ENCODE measurements at regions not wholly inside any gene's neighbourhood (a gene's known extent, or its start where the extent isn't known, plus 50 kb on each side); places are given as distances from the start of the nearest gene placed in this dataset.
"Not testable (repeated sequence)": the region's sequence is repeated elsewhere in the genome, so short reads cannot be mapped to it uniquely, and the experiment has no call there.

DNA sequence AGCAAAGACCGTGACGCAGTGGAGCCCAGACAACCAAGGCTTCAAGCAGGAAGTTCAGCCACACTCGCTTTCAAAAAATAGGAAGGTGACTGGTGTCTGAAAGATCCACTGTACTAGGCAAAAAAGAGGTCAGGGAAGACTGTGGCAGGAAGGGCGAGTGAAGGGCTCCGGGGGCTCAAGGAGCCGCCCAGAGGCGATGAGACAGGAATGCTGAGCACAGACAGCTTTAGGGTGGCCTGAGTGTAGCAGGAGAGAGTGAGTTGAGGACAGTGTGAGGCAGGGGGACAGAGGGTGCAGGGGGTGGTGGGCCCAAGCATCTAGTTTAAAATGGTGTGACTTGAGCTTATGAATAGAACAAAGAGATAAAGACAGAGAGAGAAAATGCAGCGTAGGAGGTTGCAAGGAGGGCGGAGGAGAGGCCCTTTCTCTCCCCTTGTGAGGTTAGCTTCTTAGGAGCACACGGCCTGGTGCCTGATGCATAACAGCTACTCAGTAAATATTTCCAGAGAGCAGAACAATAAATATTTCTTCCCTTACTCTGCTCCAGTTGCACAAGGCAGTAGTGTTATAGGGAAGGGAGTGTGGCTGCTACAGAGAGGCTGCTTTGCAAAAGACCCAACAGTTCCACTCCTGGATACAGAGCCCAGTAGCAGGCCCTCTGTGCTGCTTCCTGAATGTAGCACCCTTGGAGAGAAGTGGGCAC, 789.7 kb upstream of the RAB6C start:
- H3K27ac Mint-ChIP-seq: no peak overlapping the region
- peaks cover 3% of the 10 kb centered on the region for H3K27me3 Mint-ChIP-seq
- H3K4me1 Mint-ChIP-seq: no peaks in the 10 kb centered on the region
- H3K36me3 Mint-ChIP-seq (ENCODE audit: low read depth): no peaks in the 10 kb centered on the region
- no peak overlapping the region for H3K4me3 Mint-ChIP-seq
- H3K9me3 Mint-ChIP-seq: no peaks in the 10 kb centered on the region
- no peak for DNase-seq
- CTCF ChIA-PET: interaction anchor here (1.1 kb wide), 1 partner anchor 20 kb away, joined by 3 read pairs; no protein-coding TSS in a partner anchor
- POLR2A ChIA-PET: no interaction called here

DNA sequence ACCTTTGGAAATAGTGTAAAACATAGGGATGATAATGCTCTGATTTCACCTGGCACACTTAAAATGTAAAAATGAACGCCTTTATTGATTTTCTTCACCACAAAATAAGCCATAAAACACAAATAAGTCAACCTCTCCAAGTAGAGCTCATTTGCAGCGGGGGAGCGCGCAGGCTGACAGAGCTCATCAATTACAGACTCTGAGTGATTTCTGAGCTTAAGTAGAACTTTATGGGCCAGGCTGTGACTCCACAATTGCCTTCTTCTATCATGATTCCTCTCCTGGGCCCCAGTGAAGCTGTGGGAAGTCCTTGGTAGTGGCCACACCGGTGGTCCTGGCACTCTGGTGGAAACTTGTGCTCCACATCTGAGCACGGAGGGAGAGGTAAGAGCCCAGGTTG, 789.0 kb upstream of the RAB6C start:
- H3K36me3 Mint-ChIP-seq (ENCODE audit: low read depth): no peaks in the 10 kb centered on the region
- ChIA-PET POLR2A (no interaction called here), CTCF (no interaction called here)
- H3K4me1 Mint-ChIP-seq: no peaks in the 10 kb centered on the region
- no peak overlapping the region for H3K4me3 Mint-ChIP-seq
- no peak overlapping the region for H3K27ac Mint-ChIP-seq
- no peaks in the 10 kb centered on the region for H3K9me3 Mint-ChIP-seq
- no peak for DNase-seq
- peaks cover 3% of the 10 kb centered on the region for H3K27me3 Mint-ChIP-seq

DNA sequence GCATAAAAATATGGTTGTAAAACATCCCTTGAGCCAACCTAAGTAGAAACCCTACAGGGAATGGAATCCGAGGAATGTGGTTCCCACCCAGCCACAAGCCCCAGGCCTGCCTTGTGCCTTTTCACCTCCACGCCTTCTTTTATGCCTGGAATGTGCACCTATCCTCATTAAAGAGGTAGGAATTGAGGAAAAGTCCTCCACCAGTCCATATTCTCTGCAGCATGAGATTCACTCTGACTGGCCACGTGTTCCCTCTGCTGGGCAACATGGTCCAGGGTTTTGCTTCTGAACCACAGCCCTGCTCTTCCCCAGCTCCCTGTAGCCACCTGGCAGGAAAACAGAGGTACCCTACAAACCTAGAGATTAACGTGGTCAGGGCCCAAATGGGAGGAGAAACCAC, 787.9 kb upstream of the RAB6C start:
- peaks cover 2% of the 10 kb centered on the region for H3K27me3 Mint-ChIP-seq
- no peaks in the 10 kb centered on the region for H3K4me1 Mint-ChIP-seq
- ChIA-PET CTCF (no interaction called here), POLR2A (no interaction called here)
- no peaks in the 10 kb centered on the region for H3K9me3 Mint-ChIP-seq
- no peaks in the 10 kb centered on the region for H3K36me3 Mint-ChIP-seq (ENCODE audit: low read depth)
- no peak overlapping the region for H3K4me3 Mint-ChIP-seq
- DNase-seq: no peak
- H3K27ac Mint-ChIP-seq: no peak overlapping the region

- H3K9me3 Mint-ChIP-seq: no peaks in the 10 kb centered on the region
- POLR2A ChIA-PET: no interaction called here
- CTCF ChIA-PET: no interaction called here
- H3K4me1 Mint-ChIP-seq: no peaks in the 10 kb centered on the region
- no peak overlapping the region for H3K4me3 Mint-ChIP-seq
- no peak for DNase-seq
- no peak overlapping the region for H3K27ac Mint-ChIP-seq
- no peaks in the 10 kb centered on the region for H3K36me3 Mint-ChIP-seq (ENCODE audit: low read depth)
- H3K27me3 Mint-ChIP-seq: no peaks in the 10 kb centered on the region
Measured at GRCh38 chr2:129192117-129192516, 787.3 kb upstream of the RAB6C start.

- Mint-ChIP-seq H3K27me3 (no peaks in the 10 kb centered on the region), H3K27ac (no peak overlapping the region), H3K4me3 (no peak overlapping the region), H3K9me3 (no peaks in the 10 kb centered on the region), H3K4me1 (no peaks in the 10 kb centered on the region), H3K36me3 (ENCODE audit: low read depth) (no peaks in the 10 kb centered on the region)
- DNase-seq: no peak
- ChIA-PET POLR2A (no interaction called here), CTCF (no interaction called here)
Measured at GRCh38 chr2:129192841-129193253, 786.6 kb upstream of the RAB6C start.

GRCh38 chr2:129193961-129194360, 785.5 kb upstream of the RAB6C start:
- POLR2A ChIA-PET: no interaction called here
- Mint-ChIP-seq H3K4me1 (no peaks in the 10 kb centered on the region), H3K27me3 (no peaks in the 10 kb centered on the region), H3K9me3 (no peaks in the 10 kb centered on the region), H3K36me3 (ENCODE audit: low read depth) (no peaks in the 10 kb centered on the region), H3K4me3 (no peak overlapping the region), H3K27ac (no peak overlapping the region)
- CTCF ChIA-PET: no interaction called here
- DNase-seq: no peak

- no peak overlapping the region for H3K27ac Mint-ChIP-seq
- no peak overlapping the region for H3K4me3 Mint-ChIP-seq
- no peaks in the 10 kb centered on the region for H3K4me1 Mint-ChIP-seq
- no peaks in the 10 kb centered on the region for H3K36me3 Mint-ChIP-seq (ENCODE audit: low read depth)
- ChIA-PET POLR2A (no interaction called here), CTCF (no interaction called here)
- DNase-seq: no peak
- H3K9me3 Mint-ChIP-seq: no peaks in the 10 kb centered on the region
- no peaks in the 10 kb centered on the region for H3K27me3 Mint-ChIP-seq
Measured at GRCh38 chr2:129199501-129199900, 780.0 kb upstream of the RAB6C start.

DNA sequence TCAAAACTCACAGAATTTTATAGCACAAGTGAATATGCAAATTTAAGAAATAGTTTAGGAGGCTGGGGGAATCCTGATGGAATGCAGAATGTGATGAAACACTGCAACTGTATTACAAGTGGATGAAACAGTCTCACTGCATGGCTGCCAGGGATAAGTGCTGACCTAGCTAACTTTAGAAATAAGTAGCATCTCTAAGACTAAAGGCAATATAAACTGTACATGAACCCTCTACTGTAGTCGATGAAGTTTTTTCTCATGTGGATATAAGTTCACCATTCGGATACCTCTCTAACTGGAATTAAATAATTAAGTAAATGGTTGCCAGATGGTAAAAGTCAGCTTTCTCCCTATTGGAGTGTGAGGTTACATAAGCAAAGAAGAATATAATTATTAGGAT, 777.8 kb upstream of the RAB6C start:
- Mint-ChIP-seq H3K27me3 (no peaks in the 10 kb centered on the region), H3K9me3 (no peaks in the 10 kb centered on the region), H3K4me3 (no peak overlapping the region), H3K36me3 (ENCODE audit: low read depth) (no peaks in the 10 kb centered on the region), H3K27ac (no peak overlapping the region), H3K4me1 (no peaks in the 10 kb centered on the region)
- DNase-seq: no peak
- POLR2A ChIA-PET: no interaction called here
- CTCF ChIA-PET: no interaction called here

- Mint-ChIP-seq H3K27me3 (no peaks in the 10 kb centered on the region), H3K27ac (no peak overlapping the region), H3K36me3 (ENCODE audit: low read depth) (no peaks in the 10 kb centered on the region), H3K4me1 (no peaks in the 10 kb centered on the region), H3K4me3 (no peak overlapping the region), H3K9me3 (no peaks in the 10 kb centered on the region)
- no peak for DNase-seq
- CTCF ChIA-PET: no interaction called here
- POLR2A ChIA-PET: no interaction called here
Measured at GRCh38 chr2:129203331-129203730, 776.1 kb upstream of the RAB6C start.

GRCh38 chr2:129204581-129204980, 774.9 kb upstream of the RAB6C start:
- CTCF ChIA-PET; H3K9me3 Mint-ChIP-seq; H3K27me3 Mint-ChIP-seq; H3K4me3 Mint-ChIP-seq; H3K27ac Mint-ChIP-seq; H3K36me3 Mint-ChIP-seq (ENCODE audit: low read depth); DNase-seq; H3K4me1 Mint-ChIP-seq; POLR2A ChIA-PET: not testable (repeated sequence)

GRCh38 chr2:129205176-129205575, 774.3 kb upstream of the RAB6C start:
- no peaks in the 10 kb centered on the region for H3K36me3 Mint-ChIP-seq (ENCODE audit: low read depth)
- ChIA-PET POLR2A (no interaction called here), CTCF (no interaction called here)
- H3K4me1 Mint-ChIP-seq: no peaks in the 10 kb centered on the region
- H3K9me3 Mint-ChIP-seq: no peaks in the 10 kb centered on the region
- peaks cover 2% of the 10 kb centered on the region for H3K27me3 Mint-ChIP-seq
- no peak overlapping the region for H3K27ac Mint-ChIP-seq
- H3K4me3 Mint-ChIP-seq: no peak overlapping the region
- no peak for DNase-seq

DNA sequence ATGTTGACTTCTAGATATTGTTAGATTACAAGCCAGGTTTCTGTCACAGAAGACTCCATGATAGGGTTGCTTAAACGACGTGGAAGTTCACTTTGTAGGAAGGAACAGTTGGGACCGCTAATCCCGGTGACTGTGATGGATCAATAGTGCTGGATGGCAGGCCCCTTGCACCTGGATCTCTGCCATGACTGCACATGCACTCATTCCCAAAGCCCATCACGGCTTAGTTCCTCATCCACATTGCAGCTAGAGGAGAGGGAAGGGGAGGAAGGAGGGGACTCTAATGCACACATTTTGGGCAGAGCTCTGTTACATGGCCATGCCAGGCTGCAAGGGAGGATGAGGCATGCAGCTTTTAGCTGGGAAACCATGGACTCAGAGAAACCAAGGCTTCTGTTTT, 773.7 kb upstream of the RAB6C start:
- POLR2A ChIA-PET: no interaction called here
- H3K9me3 Mint-ChIP-seq: no peaks in the 10 kb centered on the region
- CTCF ChIA-PET: no interaction called here
- H3K4me3 Mint-ChIP-seq: no peak overlapping the region
- peaks cover 2% of the 10 kb centered on the region for H3K27me3 Mint-ChIP-seq
- no peaks in the 10 kb centered on the region for H3K4me1 Mint-ChIP-seq
- no peak overlapping the region for H3K27ac Mint-ChIP-seq
- H3K36me3 Mint-ChIP-seq (ENCODE audit: low read depth): no peaks in the 10 kb centered on the region
- DNase-seq: no peak

DNA sequence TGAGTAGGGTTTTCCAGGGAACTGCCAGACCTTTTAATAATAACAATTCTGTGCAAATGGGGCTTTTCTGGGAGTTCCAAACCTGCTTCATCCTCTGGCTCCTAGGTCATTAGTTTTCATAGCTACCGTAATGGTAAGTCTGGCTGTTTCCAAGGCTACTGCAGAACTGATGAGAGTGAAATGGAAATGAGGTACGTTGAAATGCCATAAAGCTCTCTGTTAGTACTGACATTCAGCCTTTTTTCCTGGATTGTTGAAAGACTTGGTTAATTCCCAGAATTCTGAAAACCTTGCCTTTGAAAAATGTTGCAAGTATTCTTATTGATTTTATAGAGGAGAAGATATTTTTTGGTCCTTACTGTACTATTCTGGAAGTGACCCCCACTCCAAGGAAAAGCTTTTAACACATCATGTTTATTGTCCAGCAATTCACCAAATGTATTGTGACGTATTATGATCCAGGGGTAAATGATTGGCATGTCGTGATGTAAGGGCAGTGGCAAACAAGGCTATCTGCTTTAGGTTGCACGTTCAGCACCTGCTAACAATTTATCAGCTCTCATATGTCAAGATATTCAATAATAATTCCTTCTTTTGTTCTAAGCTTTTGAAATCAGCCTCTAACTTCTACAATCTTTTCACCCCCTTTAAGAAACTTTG, 767.0 kb upstream of the RAB6C start:
- H3K9me3 Mint-ChIP-seq: no peaks in the 10 kb centered on the region
- POLR2A ChIA-PET: no interaction called here
- H3K4me1 Mint-ChIP-seq: no peaks in the 10 kb centered on the region
- no peak overlapping the region for H3K27ac Mint-ChIP-seq
- CTCF ChIA-PET: no interaction called here
- DNase-seq: no peak
- peaks cover 6% of the 10 kb centered on the region for H3K27me3 Mint-ChIP-seq
- no peaks in the 10 kb centered on the region for H3K36me3 Mint-ChIP-seq (ENCODE audit: low read depth)
- H3K4me3 Mint-ChIP-seq: no peak overlapping the region

DNA sequence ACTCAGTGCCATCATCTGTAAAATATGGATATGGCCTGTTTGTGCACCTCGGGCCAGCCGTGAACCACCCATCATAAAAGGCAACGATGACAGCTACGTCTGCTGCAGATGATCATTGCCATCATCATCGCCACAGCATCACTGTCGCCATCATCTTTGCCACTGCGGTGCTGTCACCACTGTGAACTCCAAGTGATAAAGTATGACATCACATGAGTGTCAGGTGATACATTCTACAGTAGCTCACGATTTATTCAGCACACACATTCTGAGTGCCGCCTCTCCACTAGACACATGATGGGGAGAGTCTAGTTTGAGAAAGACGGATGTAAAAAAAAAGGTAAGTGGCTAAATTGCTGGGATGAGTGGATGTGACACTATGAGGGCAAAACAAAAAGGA, 755.4 kb upstream of the RAB6C start:
- ChIA-PET CTCF (no interaction called here), POLR2A (no interaction called here)
- Mint-ChIP-seq H3K27ac (no peak overlapping the region), H3K36me3 (ENCODE audit: low read depth) (no peaks in the 10 kb centered on the region), H3K4me1 (no peaks in the 10 kb centered on the region), H3K27me3 (no peaks in the 10 kb centered on the region), H3K4me3 (no peak overlapping the region), H3K9me3 (no peaks in the 10 kb centered on the region)
- DNase-seq: no peak
